ENCODE measurements at regions not wholly inside any gene's neighbourhood (a gene's known extent, or its start where the extent isn't known, plus 50 kb on each side); places are given as distances from the start of the nearest gene placed in this dataset.

DNA sequence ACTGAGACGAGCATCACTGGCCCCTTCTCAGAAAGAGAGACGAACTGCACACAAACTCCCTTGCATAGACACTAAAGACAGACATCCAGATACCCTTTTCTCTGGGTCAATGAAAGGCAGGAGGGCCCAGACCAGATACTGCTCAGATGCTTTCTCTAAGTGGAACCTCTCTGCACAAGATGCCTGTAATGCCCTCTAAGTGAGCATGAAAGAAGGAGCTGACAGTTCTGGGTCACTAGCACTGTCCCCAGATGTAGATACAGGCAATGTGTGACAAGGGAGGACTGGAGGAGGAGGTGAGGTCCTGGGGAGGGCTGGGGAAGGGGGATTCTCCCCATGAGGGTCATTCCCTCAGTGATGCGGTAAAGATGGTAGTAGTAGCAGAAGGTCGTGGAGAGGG lies 501.0 kb upstream of the CDH11 start:
- H3K4me3 ChIP-seq (replicated peaks; ENCODE audit: low read depth, low read length): no peak overlapping the region
- DNase-seq (ENCODE audit: low read depth): no peak
- TF ChIP-seq, protein P1, sequence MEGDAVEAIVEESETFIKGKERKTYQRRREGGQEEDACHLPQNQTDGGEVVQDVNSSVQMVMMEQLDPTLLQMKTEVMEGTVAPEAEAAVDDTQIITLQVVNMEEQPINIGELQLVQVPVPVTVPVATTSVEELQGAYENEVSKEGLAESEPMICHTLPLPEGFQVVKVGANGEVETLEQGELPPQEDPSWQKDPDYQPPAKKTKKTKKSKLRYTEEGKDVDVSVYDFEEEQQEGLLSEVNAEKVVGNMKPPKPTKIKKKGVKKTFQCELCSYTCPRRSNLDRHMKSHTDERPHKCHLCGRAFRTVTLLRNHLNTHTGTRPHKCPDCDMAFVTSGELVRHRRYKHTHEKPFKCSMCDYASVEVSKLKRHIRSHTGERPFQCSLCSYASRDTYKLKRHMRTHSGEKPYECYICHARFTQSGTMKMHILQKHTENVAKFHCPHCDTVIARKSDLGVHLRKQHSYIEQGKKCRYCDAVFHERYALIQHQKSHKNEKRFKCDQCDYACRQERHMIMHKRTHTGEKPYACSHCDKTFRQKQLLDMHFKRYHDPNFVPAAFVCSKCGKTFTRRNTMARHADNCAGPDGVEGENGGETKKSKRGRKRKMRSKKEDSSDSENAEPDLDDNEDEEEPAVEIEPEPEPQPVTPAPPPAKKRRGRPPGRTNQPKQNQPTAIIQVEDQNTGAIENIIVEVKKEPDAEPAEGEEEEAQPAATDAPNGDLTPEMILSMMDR (IDR thresholded peaks at IDR 0.05; ENCODE audit: low read length, missing control alignments): no peak

DNA sequence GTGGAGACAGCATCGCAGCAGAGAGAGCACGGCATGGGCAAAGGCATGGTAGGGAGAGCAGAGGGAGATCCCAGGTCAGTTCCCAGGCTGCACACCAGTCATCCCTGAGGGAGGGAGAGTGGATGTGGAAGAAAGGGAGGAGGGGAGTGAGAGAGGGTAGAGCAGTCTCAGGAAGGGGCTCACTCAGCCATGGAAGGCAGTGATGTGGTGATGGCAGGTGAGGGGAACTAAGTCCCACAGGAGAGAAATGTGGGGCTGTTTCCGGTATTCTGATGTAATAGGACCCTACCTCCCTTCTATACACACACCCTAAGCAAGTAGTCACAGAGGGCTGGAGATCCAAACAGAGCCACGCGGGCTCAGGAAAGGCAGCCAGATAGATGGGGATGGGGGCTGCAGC lies 500.3 kb upstream of the CDH11 start:
- no peak overlapping the region for H3K4me3 ChIP-seq (replicated peaks; ENCODE audit: low read depth, low read length)
- TF ChIP-seq, protein P1 (IDR thresholded peaks at IDR 0.05; ENCODE audit: low read length, missing control alignments): no peak
- no peak for DNase-seq (ENCODE audit: low read depth)

DNA sequence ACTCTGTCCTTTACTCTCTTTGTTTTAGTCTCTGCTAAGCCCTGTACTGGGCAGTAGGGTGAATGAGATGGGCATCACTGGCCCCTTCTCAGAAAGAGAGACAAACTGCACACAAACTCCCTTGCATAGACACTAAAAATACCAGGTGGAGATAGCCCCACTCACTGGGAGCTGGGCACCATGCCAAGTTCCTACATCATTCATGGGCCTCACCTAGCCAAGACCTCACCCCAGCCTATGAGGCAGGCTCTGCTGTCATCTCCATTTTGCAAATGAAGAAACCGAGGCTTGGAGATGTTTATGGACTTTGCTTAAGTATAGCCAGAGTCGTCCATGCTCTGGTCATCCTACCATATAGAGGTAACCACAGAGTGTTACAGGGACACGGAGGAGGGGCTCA lies 499.8 kb upstream of the CDH11 start:
- DNase-seq (ENCODE audit: low read depth): no peak
- TF ChIP-seq, protein P1 (IDR thresholded peaks at IDR 0.05; ENCODE audit: low read length, missing control alignments): no peak
- H3K4me3 ChIP-seq (replicated peaks; ENCODE audit: low read depth, low read length): no peak overlapping the region

- H3K4me3 ChIP-seq (replicated peaks; ENCODE audit: low read depth, low read length): no peak overlapping the region
- no peak for DNase-seq (ENCODE audit: low read depth)
- TF ChIP-seq, protein P1 (IDR thresholded peaks at IDR 0.05; ENCODE audit: low read length, missing control alignments): no peak
Observed at GRCh38 chr16:65619606-65620005, 497.7 kb upstream of the CDH11 start.

GRCh38 chr16:65618931-65619330 lies 497.1 kb upstream of the CDH11 start:
- H3K4me3 ChIP-seq (replicated peaks; ENCODE audit: low read depth, low read length): no peak overlapping the region
- DNase-seq (ENCODE audit: low read depth): peak; percentile 4
- TF ChIP-seq, protein P1 (IDR thresholded peaks at IDR 0.05; ENCODE audit: low read length, missing control alignments): no peak

- no peak for DNase-seq (ENCODE audit: low read depth)
- TF ChIP-seq, protein P1 (IDR thresholded peaks at IDR 0.05; ENCODE audit: low read length, missing control alignments): no peak
- no peak overlapping the region for H3K4me3 ChIP-seq (replicated peaks; ENCODE audit: low read depth, low read length)
Observed at GRCh38 chr16:65618333-65618732, 496.5 kb upstream of the CDH11 start.

DNA sequence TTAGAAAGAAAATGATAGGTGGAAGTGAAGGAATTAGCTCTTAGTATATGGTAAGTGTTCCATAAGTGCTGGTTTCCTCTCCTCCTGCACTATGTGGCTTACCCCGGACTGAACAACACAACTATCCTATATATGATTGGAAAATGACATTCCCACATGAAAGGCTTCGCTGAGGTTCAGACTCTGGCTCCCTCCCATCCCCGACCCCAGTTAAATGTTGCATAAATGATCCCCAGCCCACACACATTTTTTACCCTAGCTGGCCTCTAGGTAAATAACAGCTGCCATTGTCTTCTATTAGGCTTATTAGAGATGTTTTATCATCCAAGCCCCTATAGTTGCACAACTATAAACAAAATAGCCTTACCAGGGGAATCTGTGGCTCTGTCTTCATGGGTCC lies 495.6 kb upstream of the CDH11 start:
- TF ChIP-seq, protein P1 (IDR thresholded peaks at IDR 0.05; ENCODE audit: low read length, missing control alignments): no peak
- H3K4me3 ChIP-seq (replicated peaks; ENCODE audit: low read depth, low read length): no peak overlapping the region
- DNase-seq (ENCODE audit: low read depth): no peak
